GM18508 (cell line): ENCODE measurements at regions not wholly inside any gene's neighbourhood (a gene's known extent, or its start where the extent isn't known, plus 50 kb on each side); places are given as distances from the start of the nearest gene placed in this dataset.
A peak's percentile ranks its signal among the peaks of the same experiment; 100 is the strongest.
"Not testable (repeated sequence)": the region's sequence is repeated elsewhere in the genome, so short reads cannot be mapped to it uniquely, and the experiment has no call there.

Experiments
- ATAC-seq: cut with Tn5 transposase; IDR thresholded peaks from one replicate; pipeline ENCODE4 v1.9.1; 2021; ENCODE audit warnings: moderate number of reproducible peaks; ENCODE audit not compliant: insufficient read depth, unreplicated experiment

- no peak for ATAC-seq
These were observed 138.6 kb upstream of the SERTAD2 start for GRCh38 chr2:64792300-64792699.

- ATAC-seq: no peak
These were observed 139.4 kb upstream of the SERTAD2 start for GRCh38 chr2:64792995-64793639.

DNA sequence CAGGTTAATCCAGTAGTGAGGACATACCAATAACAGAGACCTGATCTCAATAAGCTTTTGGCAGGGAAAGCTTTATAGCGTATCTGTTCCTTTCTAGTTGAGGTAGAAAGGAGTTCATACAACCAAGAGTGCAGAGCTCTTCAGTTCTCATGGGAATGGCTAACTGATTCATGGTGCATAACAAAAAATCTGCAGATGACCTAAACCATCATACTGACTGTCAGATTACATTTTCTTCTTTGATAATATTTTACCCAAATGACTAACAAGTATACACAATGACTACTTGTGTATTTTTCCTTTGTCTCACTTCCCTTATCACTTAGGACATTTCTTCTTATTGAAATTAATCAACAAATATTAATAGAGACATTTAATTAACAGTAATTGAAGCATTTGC, 140.0 kb upstream of the SERTAD2 start:
- peak; percentile 55 for ATAC-seq

GRCh38 chr2:64794426-64794995, 140.8 kb upstream of the SERTAD2 start:
- ATAC-seq: no peak

GRCh38 chr2:64795024-64795592, 141.4 kb upstream of the SERTAD2 start:
- ATAC-seq: no peak

- no peak for ATAC-seq
These were observed 143.2 kb upstream of the SERTAD2 start for GRCh38 chr2:64796926-64797325.

GRCh38 chr2:64797881-64798575, 144.3 kb upstream of the SERTAD2 start:
- no peak for ATAC-seq

DNA sequence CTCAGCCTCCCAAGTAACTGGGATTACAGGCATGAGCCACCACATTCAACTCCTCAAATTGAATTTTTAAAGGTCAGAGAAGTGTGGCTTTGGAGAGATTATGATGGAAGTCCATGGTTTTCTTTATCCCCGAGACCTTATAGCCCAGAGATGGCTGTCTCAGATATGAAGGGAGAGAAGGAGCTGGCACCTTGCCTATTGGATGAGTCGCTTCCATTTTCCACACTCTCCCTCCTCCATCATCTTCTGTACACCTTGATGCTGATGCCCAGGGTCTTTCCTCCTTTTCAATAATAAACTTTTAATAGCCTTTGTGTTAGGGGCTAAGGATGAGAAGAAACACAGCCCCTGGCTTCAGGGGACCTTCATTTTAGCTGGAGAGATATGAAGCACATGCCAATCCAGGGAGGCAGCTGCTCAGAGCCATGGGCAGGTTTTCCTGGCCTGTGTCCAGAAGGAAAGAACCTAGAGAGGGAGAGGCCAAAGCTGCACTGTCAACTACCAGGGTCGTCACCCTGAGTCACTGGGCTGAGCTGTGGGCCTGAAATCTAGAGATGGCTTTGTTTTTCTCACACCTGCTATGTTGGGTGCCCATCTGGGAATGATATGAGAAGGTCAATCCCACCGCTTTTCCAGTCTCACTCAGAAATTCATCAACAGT, 146.0 kb upstream of the SERTAD2 start:
- no peak for ATAC-seq

- no peak for ATAC-seq
These were observed 150.1 kb upstream of the SERTAD2 start for GRCh38 chr2:64803776-64804175.

- no peak for ATAC-seq
These were observed 150.9 kb upstream of the SERTAD2 start for GRCh38 chr2:64804651-64805050.

DNA sequence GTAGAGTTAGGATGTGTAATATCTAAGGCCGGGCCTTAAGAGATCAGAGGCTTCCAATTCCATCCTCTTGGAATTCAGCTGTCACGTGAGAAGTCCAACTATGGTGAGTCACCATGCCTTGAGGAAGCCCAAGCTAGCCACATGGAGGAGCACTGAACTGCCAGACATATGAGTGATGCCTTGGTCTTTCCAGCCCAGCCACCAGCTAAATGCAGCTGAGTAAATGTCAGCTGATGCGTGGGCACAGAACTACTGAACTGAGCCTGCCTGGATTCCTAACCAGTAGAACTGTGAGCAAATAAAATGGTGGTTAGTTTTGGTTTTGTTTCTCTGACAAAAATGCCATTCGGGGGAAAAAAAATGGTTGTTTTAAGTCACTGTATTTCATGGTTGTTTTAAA, 153.7 kb upstream of the SERTAD2 start:
- peak; percentile 70 for ATAC-seq

- ATAC-seq: no peak
These were observed 154.4 kb upstream of the SERTAD2 start for GRCh38 chr2:64808092-64808491.

- ATAC-seq: no peak
These were observed 155.0 kb upstream of the SERTAD2 start for GRCh38 chr2:64808754-64809153.

DNA sequence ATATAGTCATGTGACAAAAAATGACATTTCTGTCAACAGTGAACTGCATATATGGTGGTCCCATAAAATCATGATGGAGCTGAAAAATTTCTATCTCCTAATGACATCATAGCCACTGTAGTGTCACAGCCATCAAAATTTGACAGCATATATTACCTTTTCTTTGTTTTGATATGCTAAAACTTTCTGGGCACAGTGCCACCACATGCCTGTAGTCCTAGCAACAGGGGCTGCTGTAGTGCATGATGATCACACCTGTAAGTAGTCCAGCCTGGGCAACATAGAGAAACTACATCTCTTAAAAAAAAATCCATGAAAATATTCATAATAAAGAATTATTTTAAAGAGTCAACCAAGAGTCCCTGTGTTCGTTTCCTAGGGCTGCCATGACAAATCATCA, 155.5 kb upstream of the SERTAD2 start:
- no peak for ATAC-seq

DNA sequence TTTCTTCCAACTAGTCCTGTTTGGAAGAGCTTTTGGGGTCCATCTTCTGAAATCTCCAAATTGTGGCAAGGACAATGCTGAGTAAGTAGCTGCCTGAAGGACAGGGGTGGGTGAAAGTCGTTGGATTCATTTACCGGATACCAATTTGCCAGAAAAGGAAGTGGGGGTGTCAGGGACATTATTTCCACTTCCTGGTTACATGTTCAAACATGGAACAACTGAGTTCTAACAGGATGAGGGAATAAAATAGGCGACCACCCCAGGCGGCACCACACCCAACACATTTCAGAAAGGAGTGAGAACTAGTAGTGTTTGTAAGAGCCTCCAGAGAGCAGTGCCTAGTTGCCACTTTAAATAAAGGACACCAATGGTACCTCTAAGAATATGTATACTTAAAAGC, 158.6 kb upstream of the SERTAD2 start:
- no peak for ATAC-seq

GRCh38 chr2:64814007-64814406, 160.3 kb upstream of the SERTAD2 start:
- ATAC-seq: no peak

DNA sequence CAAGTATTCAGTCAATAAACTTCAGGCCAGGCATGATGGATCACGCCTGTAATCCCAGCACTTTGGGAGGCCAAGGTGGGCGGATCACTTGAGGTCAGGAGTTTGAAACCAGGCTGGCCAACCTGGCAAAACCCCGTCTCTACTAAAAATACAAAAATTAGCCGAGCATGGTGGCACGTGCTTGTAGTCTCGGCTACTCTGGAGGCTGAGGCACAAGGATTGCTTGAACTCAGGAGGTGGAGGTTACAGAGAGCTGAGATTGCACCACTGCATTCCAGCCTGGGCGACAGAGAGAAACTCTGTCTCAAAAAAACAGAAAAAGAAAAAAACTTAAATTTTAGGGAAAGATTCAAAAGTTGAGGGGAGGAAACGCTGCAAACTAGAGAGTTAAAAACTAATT, 162.8 kb upstream of the SERTAD2 start:
- ATAC-seq: not testable (repeated sequence)

DNA sequence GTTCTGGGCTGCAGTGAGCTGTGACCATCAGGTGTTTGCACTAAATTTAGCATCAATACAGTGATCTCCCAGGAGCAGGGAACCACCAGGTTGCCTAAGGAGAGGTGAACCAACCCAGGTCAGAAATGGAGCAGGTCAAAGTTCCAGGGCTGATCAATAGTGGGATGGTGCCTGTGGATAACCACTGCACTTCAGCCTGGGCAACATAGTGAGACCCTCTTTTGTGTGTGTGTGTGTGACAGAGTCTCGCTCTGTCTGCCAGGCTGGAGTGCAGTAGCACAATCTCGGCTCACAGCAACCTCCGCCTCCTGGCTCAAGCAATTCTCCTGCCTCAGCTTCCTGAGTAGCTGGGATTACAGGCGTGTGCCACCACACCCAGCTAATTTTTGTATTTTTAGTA, 163.7 kb upstream of the SERTAD2 start:
- ATAC-seq: no peak

DNA sequence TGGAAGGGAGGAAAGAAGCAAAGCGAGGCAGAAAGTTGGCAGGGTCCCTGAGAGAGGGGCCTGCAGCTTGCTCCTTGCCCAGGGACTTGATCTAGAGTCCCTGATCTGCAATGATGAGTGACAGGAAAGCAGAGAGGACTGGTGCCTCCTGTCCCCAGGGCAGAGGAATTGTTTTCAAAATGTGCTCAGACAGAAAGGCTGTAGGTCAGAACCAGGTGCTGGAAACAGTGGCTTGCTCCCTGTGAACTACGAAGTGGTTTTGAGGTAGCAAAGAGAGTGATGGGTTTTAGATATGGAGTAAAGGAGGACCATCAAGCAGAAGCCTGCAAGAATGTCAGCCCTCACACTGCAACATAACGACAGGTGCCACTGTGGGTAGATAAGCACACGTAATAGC, 164.9 kb upstream of the SERTAD2 start:
- ATAC-seq: no peak

- ATAC-seq: peak; percentile 6
These were observed 165.6 kb upstream of the SERTAD2 start for GRCh38 chr2:64819361-64819760.
